GDM1 (cell line): ENCODE measurements at regions not wholly inside any gene's neighbourhood (a gene's known extent, or its start where the extent isn't known, plus 50 kb on each side); places are given as distances from the start of the nearest gene placed in this dataset.
"Not testable (repeated sequence)": the region's sequence is repeated elsewhere in the genome, so short reads cannot be mapped to it uniquely, and the experiment has no call there.

Source experiments
- DNase-seq: peaks from one replicate; lab custom pipeline; 2025; lab: John Stamatoyannopoulos, UW

GRCh38 chr2:224650815-224651439 is 65.2 kb downstream of the CCDC195 start:
- DNase-seq, result no peak

- DNase-seq, result not testable (repeated sequence)
Observed at GRCh38 chr2:224647684-224648083, 62.5 kb upstream of the CUL3 start.

GRCh38 chr2:224646242-224646846 is 61.2 kb upstream of the CUL3 start:
- peak; percentile 8 for DNase-seq

DNA sequence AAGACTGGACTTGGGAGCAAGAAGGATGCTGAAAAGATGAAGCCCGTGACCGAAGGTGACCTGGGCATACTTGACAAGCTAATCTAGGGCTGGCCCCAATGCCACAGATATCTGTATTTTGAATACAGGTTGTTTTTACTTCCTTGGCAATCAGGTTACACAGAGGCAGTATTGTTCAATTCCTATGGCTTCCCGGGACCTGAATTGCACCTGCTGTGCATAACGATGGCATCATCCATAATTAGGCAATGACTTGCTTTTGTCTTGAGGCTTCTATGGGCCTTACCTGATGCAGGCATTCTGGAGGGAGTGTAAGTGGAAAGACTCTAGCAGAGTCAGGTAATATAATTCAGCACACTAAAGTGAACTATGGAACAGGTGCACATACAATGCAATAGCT is 60.6 kb upstream of the CUL3 start:
- DNase-seq, result no peak

- no peak for DNase-seq
Observed at GRCh38 chr2:224640679-224641078, 55.5 kb upstream of the CUL3 start.

- no peak for DNase-seq
Observed at GRCh38 chr2:224638301-224638823, 53.2 kb upstream of the CUL3 start.
